SJSA1 (cell line): ENCODE measurements at regions not wholly inside any gene's neighbourhood (a gene's known extent, or its start where the extent isn't known, plus 50 kb on each side); places are given as distances from the start of the nearest gene placed in this dataset.
"Not testable (repeated sequence)": the region's sequence is repeated elsewhere in the genome, so short reads cannot be mapped to it uniquely, and the experiment has no call there.

Source experiments
- DNase-seq, 2 experiments: peaks; one replicate each; pipeline ENCODE4 v3.0.0-alpha.2; 2015 to 2020; ENCODE audit warnings: low spot score in 2 of 2, low read depth in 1 of 2
- H3K27ac ChIP-seq: fragments of 250-450 bp; sonication (Bioruptor Pico); 2 replicates; pipeline ENCODE4 v1.5.1; 2020; ENCODE audit warnings: mild to moderate bottlenecking, moderate library complexity
- H3K27me3 ChIP-seq: fragments of 250-450 bp; sonication (Bioruptor Pico); replicated peaks from 2 replicates; pipeline ENCODE4 v1.5.1; 2020; ENCODE audit warnings: mild to moderate bottlenecking, moderate library complexity
- H3K36me3 ChIP-seq: fragments of 250-450 bp; sonication (Bioruptor Pico); 2 replicates; pipeline ENCODE4 v1.5.1; 2020; ENCODE audit warnings: mild to moderate bottlenecking
- H3K4me1 ChIP-seq: fragments of 250-450 bp; sonication (Bioruptor Pico); replicated peaks from 2 replicates; pipeline ENCODE4 v1.6.1; 2021; ENCODE audit warnings: mild to moderate bottlenecking
- H3K4me3 ChIP-seq: fragments of 250-450 bp; sonication (Bioruptor Pico); 2 replicates; pipeline ENCODE4 v1.5.1; 2020; ENCODE audit warnings: mild to moderate bottlenecking
- H3K9me3 ChIP-seq: fragments of 250-450 bp; sonication (Bioruptor Pico); replicated peaks from 2 replicates; pipeline ENCODE4 v1.5.1; 2020; ENCODE audit warnings: mild to moderate bottlenecking

GRCh38 chr6:86285876-86286275, 643.2 kb upstream of the SYNCRIP start:
- DNase-seq = no peak
- Histone ChIP-seq H3K27me3 (no peaks in the 10 kb centered on the region), H3K9me3 (no peaks in the 10 kb centered on the region), H3K4me3 (no peak overlapping the region), H3K36me3 (no peaks in the 10 kb centered on the region), H3K27ac (no peak overlapping the region), H3K4me1 (no peaks in the 10 kb centered on the region)

GRCh38 chr6:86284809-86285480, 642.3 kb upstream of the SYNCRIP start:
- H3K4me3 ChIP-seq, H3K27me3 ChIP-seq, H3K27ac ChIP-seq, H3K9me3 ChIP-seq, DNase-seq, H3K36me3 ChIP-seq, H3K4me1 ChIP-seq: not testable (repeated sequence)

DNA sequence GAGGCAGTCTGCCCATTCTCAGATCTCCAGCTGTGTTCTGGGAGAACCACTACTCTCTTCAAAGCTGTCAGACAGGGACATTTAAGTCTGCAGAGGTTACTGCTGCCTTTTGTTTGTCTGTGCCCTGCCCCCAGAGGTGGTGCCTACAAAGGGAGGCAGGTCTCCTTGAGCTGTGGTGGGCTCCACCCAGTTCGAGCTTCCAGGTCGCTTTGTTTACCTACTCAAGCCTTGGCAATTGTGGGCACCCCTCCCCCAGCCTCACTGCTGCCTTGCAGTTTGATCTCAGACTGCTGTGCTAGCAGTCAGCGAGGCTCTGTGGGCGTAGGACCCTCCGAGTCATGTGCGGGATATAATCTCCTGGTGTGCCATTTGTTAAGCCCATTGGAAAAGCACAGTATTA, 640.9 kb upstream of the SYNCRIP start:
- H3K9me3 ChIP-seq, H3K36me3 ChIP-seq, H3K27me3 ChIP-seq, H3K4me3 ChIP-seq, DNase-seq, H3K27ac ChIP-seq, H3K4me1 ChIP-seq: not testable (repeated sequence)

GRCh38 chr6:86276056-86276455, 633.4 kb upstream of the SYNCRIP start:
- no peaks in the 10 kb centered on the region for H3K36me3 ChIP-seq
- no peak for DNase-seq
- H3K4me3 ChIP-seq = no peak overlapping the region
- H3K4me1 ChIP-seq = no peaks in the 10 kb centered on the region
- H3K9me3 ChIP-seq = no peaks in the 10 kb centered on the region
- H3K27me3 ChIP-seq = no peaks in the 10 kb centered on the region
- H3K27ac ChIP-seq = no peak overlapping the region

GRCh38 chr6:86273936-86274335, 631.2 kb upstream of the SYNCRIP start:
- Histone ChIP-seq H3K9me3 (no peaks in the 10 kb centered on the region), H3K4me3 (no peak overlapping the region), H3K36me3 (no peaks in the 10 kb centered on the region), H3K27ac (no peak overlapping the region), H3K27me3 (no peaks in the 10 kb centered on the region), H3K4me1 (no peaks in the 10 kb centered on the region)
- DNase-seq = no peak

- Histone ChIP-seq H3K27me3 (no peaks in the 10 kb centered on the region), H3K4me3 (no peak overlapping the region), H3K27ac (no peak overlapping the region), H3K9me3 (no peaks in the 10 kb centered on the region), H3K4me1 (no peaks in the 10 kb centered on the region), H3K36me3 (no peaks in the 10 kb centered on the region)
- no peak for DNase-seq
Observed at GRCh38 chr6:86256615-86257187, 614.0 kb upstream of the SYNCRIP start.

DNA sequence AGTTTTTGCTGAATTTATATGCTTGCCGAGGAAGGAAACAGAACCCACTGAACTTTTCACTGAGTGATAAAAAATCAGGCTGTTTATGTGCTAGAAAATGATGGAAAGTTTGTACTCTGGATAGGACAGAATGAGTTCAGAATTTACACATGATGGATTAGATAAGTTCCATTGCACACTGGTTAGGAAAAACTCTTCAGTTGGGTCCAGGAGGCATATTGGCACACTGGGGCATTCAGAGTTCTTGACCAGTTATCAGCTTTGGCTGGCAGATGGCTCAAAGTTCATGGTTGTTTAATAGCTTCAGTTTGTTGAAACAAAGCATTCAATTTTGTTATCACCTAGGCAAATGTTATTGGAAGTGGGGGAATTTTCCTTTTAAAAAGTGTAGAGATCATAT, 613.3 kb upstream of the SYNCRIP start:
- H3K27ac ChIP-seq = no peak overlapping the region
- no peaks in the 10 kb centered on the region for H3K27me3 ChIP-seq

GRCh38 chr6:86251106-86251505, 608.4 kb upstream of the SYNCRIP start:
- no peak overlapping the region for H3K27ac ChIP-seq
- no peaks in the 10 kb centered on the region for H3K27me3 ChIP-seq
- no peak overlapping the region for H3K4me3 ChIP-seq
- DNase-seq = no peak
- H3K9me3 ChIP-seq = no peaks in the 10 kb centered on the region
- H3K36me3 ChIP-seq = no peaks in the 10 kb centered on the region
- no peaks in the 10 kb centered on the region for H3K4me1 ChIP-seq

More for the DNA sequence above, 613.3 kb upstream of the SYNCRIP start:
- Histone ChIP-seq H3K4me3 (no peak overlapping the region), H3K9me3 (no peaks in the 10 kb centered on the region), H3K36me3 (no peaks in the 10 kb centered on the region), H3K4me1 (no peaks in the 10 kb centered on the region)
- DNase-seq = no peak

- Histone ChIP-seq H3K27me3 (no peaks in the 10 kb centered on the region), H3K27ac (no peak overlapping the region), H3K4me1 (no peaks in the 10 kb centered on the region), H3K4me3 (no peak overlapping the region), H3K36me3 (no peaks in the 10 kb centered on the region), H3K9me3 (no peaks in the 10 kb centered on the region)
- DNase-seq = no peak
Observed at GRCh38 chr6:86217906-86218305, 575.2 kb upstream of the SYNCRIP start.

DNA sequence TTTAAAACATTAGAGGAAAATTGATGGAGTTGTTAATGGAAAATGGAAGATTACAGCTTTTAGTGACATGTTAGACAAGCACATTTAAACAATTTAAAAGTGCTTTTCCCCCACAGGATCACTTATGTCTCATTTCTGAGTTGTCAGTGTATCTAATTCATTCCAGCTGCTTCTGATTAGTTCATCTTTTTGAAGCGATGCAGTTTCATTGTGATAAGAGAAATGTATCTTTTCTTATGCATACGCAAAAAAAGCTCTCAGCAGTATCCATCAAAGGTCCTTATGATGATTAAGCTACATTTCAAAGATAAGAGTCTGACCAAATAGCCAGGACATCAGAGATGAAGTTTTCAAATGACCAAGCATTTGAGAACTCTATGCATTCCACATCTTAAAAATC, 572.6 kb upstream of the SYNCRIP start:
- no peaks in the 10 kb centered on the region for H3K27me3 ChIP-seq
- no peak overlapping the region for H3K4me3 ChIP-seq
- no peak for DNase-seq
- H3K9me3 ChIP-seq = no peaks in the 10 kb centered on the region
- no peak overlapping the region for H3K27ac ChIP-seq
- H3K4me1 ChIP-seq = no peaks in the 10 kb centered on the region
- H3K36me3 ChIP-seq = no peaks in the 10 kb centered on the region

- Histone ChIP-seq H3K4me1 (no peaks in the 10 kb centered on the region), H3K9me3 (no peaks in the 10 kb centered on the region), H3K27me3 (no peaks in the 10 kb centered on the region), H3K27ac (no peak overlapping the region), H3K36me3 (no peaks in the 10 kb centered on the region), H3K4me3 (no peak overlapping the region)
- DNase-seq = no peak
Observed at GRCh38 chr6:86205980-86206379, 563.3 kb upstream of the SYNCRIP start.

DNA sequence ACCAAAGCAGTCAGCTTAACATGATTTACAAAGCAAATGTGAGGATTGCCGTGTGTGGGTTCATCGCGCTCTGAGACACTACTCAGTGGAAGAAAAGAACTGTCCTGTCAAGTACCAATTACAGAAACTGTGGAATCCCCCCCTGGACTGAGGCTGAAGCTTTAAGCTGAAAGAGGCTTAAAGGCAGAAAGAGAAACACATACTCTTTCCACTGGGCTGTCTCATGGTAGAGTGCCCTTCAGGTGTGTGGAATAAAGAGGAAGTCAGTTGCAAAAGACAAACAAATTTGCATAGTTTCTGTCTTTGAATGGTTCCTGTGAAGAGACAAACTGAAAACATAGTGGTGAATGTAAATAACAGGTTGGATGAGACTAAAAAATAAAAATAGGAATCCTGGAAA, 560.4 kb upstream of the SYNCRIP start:
- no peak overlapping the region for H3K27ac ChIP-seq
- H3K27me3 ChIP-seq = no peaks in the 10 kb centered on the region
- no peak for DNase-seq

DNA sequence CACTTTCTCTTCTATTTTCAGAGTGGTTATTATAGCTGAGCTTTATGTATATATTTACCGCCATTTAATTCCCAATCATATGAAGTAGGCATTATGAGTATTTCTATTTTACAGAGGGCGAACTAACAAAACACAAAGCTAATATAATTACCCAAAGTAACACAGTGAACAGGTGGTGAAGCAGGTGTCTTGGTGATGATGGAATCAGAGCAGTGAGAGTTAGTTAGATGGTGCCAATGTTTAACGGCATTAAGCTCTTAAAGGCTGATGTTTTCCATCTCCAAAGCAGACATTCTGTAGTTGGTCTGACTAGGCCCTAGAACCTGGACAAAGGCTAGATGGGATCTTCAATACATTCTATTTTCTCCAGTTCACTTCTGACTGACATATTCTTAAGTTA, 551.1 kb upstream of the SYNCRIP start:
- no peaks in the 10 kb centered on the region for H3K27me3 ChIP-seq
- H3K9me3 ChIP-seq = no peaks in the 10 kb centered on the region
- no peak overlapping the region for H3K4me3 ChIP-seq
- H3K36me3 ChIP-seq = no peaks in the 10 kb centered on the region
- no peaks in the 10 kb centered on the region for H3K4me1 ChIP-seq
- DNase-seq = no peak
- H3K27ac ChIP-seq = no peak overlapping the region

More for the DNA sequence above, 560.4 kb upstream of the SYNCRIP start:
- H3K9me3 ChIP-seq = no peaks in the 10 kb centered on the region
- H3K4me1 ChIP-seq = no peaks in the 10 kb centered on the region
- H3K4me3 ChIP-seq = no peak overlapping the region
- H3K36me3 ChIP-seq = no peaks in the 10 kb centered on the region

- Histone ChIP-seq H3K36me3 (no peaks in the 10 kb centered on the region), H3K4me3 (no peak overlapping the region), H3K27me3 (no peaks in the 10 kb centered on the region), H3K4me1 (no peaks in the 10 kb centered on the region), H3K27ac (no peak overlapping the region), H3K9me3 (no peaks in the 10 kb centered on the region)
- no peak for DNase-seq
Observed at GRCh38 chr6:86192123-86192522, 549.4 kb upstream of the SYNCRIP start.

DNA sequence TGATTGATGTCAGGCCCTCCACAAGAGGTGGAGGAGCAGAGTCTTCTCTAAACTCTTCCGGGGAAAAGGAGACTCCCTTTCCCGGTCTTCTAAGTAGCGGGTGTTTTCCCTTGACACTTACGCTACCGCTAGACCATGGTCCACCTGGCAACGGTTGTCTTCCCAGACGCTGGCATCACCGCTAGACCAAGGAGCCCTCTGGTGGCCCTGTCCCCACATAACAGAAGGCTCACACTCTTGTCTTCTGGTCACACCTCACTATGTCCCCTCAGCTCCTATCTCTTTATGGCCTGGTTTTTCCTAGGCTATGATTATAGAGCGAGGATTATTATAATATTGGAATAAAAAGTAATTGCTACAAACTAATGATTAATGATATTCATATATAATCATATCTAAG, 532.5 kb upstream of the SYNCRIP start:
- DNase-seq, H3K36me3 ChIP-seq, H3K9me3 ChIP-seq, H3K4me1 ChIP-seq, H3K27me3 ChIP-seq, H3K4me3 ChIP-seq, H3K27ac ChIP-seq: not testable (repeated sequence)
